G401.6 (cell line): ENCODE measurements at regions not wholly inside any gene's neighbourhood (a gene's known extent, or its start where the extent isn't known, plus 50 kb on each side); places are given as distances from the start of the nearest gene placed in this dataset.
"Not testable (repeated sequence)": the region's sequence is repeated elsewhere in the genome, so short reads cannot be mapped to it uniquely, and the experiment has no call there.

ENCODE experiments used
- FAIRE-seq: peaks from 2 replicates; lab custom pipeline; 2012; peaks lifted over from hg19 to GRCh38; lab: Jason Lieb, UNC

DNA sequence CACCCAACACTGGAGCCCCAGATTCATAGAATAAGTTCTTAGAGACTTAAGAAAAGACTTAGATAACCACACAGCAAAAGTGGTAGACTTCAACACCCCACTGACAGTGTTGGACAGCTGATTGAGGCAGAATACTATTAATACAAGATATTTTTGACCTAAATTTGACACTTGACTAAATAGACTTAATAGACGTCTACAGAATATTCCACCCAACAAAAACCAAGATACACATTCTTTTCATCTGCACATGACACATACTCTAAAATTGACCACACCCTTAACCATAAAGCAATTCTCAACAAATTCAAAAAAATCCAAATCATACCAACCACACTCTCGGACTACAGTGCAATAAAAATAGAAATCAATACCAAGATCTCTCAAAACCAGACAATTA is 179.8 kb upstream of the TPM1 start:
- no peak for FAIRE-seq

DNA sequence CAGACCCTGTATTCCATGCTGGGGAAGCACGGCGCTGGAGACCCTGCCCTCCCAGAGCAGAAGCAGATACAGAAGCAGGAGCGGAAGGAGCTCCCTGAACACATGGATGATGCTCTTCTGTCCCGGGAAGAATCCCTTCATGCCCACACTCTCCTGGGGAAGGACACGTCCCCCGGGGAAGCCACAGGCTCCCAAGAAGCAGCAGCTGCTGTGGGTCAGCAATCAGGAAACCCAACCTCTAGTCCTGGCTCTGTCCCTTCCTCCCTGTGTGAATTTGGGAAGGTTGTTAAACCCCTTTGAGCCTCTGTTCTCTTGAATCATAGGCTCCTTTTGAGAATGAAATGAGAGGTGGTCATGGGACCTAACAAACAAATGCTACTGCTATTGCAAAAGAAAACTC is 176.2 kb upstream of the TPM1 start:
- FAIRE-seq = no peak

DNA sequence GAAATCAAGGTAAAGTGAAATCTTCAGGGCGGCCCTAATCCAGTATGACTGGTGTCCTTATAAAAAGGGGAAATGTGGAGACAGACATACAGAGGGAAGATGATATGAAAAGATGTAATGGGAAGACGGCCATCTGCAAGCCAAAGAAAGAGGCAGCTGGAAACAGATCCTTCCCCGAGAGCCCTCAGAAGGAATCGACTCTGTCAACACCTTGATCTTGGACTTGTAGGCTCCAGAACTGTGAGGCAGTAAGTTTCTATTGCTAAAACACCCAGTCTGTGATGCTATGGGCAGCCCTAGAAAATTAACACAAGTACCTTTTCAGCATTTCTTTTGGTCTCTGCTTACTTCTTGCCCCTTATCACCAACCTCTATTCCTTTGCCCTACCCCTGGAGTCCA is 174.7 kb upstream of the TPM1 start:
- no peak for FAIRE-seq

DNA sequence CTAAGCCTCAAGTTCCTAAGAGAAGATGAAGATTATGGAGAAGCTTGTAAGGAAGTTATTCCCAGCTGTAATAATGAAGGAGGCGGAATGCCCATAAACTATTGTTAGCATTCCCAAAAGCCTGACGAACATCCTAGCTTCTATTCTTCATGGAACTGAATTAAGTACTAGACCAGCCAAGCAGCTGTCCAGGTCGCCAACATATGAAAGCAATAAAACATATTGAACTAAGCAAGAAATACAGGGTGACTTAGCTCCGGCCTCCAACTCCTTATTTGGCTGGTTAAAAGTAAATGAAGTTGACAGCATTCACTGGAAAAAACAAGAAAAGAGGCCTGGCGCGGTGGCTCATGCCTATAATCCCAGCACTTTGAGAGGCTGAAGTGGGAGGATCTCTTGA is 174.0 kb upstream of the TPM1 start:
- FAIRE-seq = peak; percentile 96

DNA sequence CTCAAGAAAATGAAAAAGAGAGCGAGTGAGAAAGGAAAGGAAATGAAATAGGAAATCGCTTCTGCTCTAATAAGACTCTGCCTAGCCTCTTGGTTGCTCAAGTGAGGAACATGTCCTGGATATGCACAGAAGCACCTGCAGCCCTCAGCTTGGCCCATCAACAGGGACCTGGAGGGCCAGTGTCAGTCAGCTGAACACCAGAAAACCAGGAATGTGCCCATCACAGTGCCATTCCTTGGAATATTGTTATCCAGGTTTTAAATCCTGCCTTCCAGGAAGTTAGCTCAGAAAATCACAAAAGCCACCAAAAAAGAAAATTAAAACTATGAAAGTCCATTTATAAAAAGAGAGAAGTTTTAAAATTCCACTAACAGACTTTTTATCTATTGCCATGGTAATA is 173.4 kb upstream of the TPM1 start:
- peak; percentile 57 for FAIRE-seq

DNA sequence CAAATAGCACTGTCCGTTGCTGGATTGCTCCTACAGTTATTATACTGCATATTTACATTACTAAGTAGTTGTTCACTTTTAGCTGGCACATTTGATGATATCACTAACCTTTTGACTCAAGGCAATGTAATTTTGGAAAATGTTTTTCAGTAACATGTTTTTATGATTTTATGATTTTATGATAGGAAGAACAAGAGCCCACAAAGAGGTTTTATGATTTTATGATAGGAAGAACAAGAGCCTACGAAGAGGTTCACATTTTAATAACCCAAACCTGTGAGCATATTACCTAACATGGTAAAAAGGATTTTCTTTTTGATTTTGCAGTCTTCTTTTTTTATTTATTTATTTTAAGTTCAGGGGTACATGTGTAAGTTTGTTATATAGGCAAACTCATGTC is 172.3 kb upstream of the TPM1 start:
- FAIRE-seq = no peak

DNA sequence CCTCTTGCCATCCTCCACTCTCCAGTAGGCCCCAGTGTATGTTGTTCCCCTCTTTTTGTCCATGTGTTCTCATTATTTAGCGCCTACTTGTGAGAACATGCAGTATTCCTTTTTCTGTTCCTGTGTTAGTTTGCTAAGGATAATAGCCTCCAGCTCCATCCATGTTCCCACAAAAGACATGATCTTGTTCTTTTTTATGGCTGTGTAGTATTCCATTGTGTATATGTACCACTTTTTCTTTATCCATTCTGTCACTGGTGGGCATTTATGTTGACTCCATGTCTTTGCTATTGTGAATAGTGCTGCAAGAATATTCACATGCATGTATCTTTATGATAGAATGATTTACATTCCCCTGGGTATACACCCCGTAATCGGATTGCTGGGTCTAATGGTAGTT is 171.8 kb upstream of the TPM1 start:
- not testable (repeated sequence) for FAIRE-seq

GRCh38 chr15:62873203-62873602 is 169.3 kb upstream of the TPM1 start:
- no peak for FAIRE-seq

DNA sequence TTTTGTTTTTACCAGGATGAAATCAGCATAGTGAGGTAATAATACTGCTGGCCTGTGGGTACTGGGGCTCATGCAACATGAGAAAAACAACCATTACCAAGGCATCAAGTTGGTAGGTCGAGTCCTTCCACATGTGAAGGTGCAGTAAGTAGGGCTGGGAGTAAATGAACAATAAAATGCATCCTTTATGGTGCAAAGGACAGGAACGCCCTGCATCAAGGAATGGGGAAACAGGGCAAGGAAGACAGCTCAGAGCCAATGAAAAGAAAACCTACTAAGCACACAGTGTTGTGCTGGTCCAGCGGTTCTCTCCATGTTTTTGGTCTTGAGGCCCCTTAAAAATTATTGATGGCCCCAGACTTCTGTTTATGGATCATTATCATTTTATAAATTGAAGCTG is 168.5 kb upstream of the TPM1 start:
- no peak for FAIRE-seq

DNA sequence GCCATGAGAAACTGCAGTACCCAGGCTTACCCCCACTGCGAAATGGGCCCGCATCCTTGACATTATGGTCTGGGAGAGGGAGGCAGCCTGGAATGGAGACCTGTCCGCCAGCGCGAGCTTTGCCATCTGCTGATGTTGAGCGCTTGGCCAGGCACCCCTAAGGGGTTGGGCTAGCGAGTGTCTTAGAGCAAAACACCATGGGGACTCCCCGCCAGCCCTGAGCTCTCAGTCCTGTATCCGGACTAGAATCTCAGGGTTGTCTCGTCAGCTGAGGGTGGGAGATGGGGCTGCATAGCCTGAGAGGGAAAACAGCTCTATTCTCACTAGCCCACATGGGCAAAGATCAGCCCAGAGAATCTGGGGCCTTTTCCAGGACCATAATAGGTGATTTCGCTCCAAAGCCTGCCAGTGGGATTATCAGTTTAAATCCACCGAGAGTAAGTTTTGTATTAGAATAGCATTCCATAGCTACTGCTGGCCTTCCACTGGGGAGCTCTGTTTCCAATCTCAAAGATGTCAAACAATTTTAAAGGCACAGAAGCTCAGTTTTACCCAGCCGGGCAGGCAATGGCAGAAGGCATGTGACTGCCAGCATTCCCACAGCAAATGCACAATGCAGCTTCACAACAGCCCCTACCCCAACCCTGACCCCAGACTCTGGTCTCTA is 167.5 kb upstream of the TPM1 start:
- FAIRE-seq = peak; percentile 96

DNA sequence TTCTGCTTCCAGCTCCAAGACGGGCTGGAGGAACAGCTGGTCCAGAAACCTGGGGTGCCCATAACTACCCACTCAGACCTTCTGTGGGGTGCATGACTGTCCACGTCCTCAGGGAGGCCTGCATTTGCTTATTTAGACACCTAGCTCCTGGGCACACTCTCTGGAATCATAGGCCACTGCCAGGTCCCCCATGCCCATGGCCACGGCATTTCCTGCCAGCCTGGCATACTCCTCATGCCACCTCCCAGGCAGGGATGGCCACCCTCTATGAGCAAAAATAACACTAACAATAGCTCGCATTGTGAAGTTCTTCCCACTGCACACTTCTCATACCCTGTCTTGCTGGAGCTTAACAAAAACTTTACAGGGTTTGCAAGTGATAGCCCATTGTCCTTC is 166.9 kb upstream of the TPM1 start:
- no peak for FAIRE-seq

DNA sequence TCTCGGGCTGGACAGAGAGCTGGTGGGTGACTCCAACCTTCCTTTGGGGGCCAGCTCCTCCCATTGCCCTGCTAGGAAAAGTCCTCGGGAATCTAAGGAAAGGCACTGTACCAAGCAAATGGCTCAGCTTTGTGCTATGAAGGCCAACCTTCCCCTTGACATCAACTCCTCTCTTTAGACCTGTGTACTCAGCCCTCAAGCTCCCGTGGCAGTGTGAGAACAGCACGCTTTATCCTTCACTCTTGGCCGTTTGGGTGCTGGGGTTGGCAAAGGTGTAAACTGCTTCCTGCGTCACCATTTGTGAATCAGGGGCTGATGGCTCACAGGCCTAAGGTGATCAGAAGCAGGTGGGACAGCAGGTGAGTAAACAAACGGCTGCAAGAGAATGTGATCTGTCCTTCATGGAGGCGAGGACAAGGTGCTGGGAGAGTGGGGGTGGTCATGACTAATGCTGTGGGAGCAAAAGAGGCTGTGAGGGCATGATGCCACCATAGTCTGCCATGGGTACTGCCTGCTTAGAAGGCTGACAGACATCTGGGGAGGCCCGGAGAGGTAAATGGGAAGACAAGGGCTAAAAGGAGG is 165.2 kb upstream of the TPM1 start:
- FAIRE-seq = no peak

- no peak for FAIRE-seq
These were observed 164.5 kb upstream of the TPM1 start for GRCh38 chr15:62878070-62878469.

DNA sequence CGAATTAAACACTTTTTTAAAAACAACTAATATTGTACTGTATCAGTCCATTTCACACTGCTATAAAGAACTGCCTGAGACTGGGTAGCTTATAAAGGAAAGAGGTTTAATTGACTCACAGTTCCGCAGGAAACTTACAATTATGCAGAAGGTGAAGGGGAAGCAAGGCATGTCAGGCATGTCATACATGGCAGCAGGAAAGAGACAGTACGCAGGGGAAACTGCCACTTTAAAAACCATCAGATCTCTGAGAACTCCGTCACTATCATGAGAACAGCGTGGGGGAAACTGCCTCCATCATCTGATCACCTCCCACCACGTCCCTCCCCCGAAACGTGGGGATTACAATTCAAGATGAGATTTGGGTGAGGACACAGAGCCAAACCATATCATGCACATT is 162.8 kb upstream of the TPM1 start:
- peak; percentile 87 for FAIRE-seq

GRCh38 chr15:62880278-62880677 is 162.3 kb upstream of the TPM1 start:
- FAIRE-seq = no peak

DNA sequence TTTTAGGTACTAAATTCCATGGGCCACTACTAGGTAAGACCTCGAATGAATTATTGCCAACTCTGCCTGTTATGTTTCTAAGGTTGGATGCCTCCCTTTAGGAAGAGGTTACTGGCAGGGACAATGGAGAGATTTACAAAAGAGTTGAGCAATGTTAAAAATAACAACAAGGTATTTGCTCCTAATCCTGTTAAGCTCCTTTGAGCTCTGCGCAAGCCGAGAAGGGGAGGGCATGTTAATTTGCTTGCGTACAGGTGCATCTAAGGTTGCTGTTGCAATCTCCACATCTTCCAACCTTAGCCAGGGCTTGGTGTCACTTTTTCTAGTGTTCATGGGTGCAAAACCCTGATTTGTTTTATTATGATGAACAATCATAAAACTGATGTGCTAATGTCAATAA is 161.5 kb upstream of the TPM1 start:
- peak; percentile 96 for FAIRE-seq

GRCh38 chr15:62883938-62884479 is 158.5 kb upstream of the TPM1 start:
- peak; percentile 99 for FAIRE-seq

DNA sequence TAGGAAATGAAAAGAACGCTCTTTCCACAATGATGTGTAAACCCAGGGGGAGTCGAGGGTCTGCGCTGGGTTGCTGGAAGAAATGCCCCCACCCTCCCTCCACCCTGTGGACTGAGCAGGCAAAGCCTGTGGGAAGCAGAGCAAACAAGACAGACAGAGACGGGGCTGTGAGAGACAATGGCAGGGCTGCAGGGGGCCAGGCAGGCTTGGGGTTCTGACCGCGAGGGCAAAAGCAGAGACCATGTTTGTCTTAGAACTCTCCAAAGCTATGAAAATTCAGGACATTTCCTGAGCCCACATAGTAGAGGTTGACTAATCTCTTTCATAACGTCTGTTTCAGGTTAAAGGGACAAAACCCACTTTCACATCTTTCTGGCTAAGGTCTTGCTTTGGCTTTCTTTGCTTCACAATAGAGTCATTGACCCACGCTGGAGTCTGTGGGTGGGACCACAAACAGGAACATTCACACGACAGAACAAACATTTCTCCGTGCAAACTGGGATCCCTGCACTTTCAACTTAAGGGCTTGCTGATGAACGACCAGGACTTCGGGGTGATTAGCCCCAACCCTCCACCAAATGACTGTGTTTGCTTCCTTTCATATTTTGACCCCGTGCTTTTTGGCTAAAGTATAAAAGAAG is 156.0 kb upstream of the TPM1 start:
- peak; percentile 84 for FAIRE-seq

GRCh38 chr15:62887113-62887570 is 155.4 kb upstream of the TPM1 start:
- no peak for FAIRE-seq

DNA sequence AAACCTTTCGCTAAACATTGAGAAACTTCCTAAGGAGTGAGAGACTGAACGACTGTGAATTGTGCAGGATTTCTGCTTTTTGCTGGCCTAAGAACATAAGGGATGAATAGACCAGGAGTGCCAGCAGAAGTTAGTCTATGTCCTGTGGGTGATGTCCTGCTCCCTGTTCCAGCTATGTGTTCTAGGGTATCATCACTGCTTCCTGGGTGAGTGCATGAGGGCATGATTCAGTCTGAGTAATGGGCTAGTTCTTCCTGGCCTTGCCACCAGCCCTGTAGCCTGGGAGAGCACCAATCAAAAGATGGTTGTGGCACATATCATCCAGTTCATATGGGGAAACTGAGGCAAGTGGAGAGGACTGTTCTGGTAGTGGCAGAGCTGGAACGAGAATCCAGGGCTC is 153.9 kb upstream of the TPM1 start:
- no peak for FAIRE-seq

DNA sequence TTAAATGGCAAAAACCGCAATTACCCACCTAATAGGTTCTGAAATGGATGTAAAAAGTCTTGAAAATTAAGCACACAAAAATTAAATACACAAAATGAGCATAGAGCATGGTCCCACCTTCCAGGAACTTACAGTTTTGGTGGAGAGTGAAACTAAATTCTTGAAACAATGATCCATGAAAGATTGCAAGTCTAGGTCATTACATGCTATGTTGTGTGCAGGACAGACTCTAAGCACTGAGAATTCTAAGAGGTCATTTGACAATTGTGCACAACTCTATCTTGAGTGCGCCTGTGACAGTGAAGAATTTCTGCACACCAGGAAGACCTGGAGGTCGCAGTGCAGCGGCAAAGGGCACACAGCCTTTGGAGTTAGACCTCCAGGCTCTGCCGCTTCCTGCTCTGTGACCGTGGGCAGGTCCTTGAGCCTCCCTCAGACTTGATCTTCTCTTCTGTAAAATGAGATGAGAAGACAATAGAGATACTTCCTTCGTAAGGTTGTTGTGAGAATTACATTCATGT is 153.3 kb upstream of the TPM1 start:
- FAIRE-seq = peak; percentile 17

GRCh38 chr15:62889734-62890505 is 152.6 kb upstream of the TPM1 start:
- FAIRE-seq = no peak
